ENCODE measurements at regions not wholly inside any gene's neighbourhood (a gene's known extent, or its start where the extent isn't known, plus 50 kb on each side); places are given as distances from the start of the nearest gene placed in this dataset.

GRCh38 chr9:109640580-109641371 is 139.2 kb upstream of the PALM2AKAP2 start:
- TF ChIP-seq CTCF (conservative IDR thresholded peaks at IDR 0.05 in 1 of 2, IDR thresholded peaks at IDR 0.05 in 1 of 2; ENCODE audit: low read depth in 1 of 2, low read length in 2 of 2) (no peak), EZH2 (IDR thresholded peaks at IDR 0.05; ENCODE audit: low read length, missing control alignments) (peak; percentile 88)
